T47D (cell line): ENCODE measurements at regions not wholly inside any gene's neighbourhood (a gene's known extent, or its start where the extent isn't known, plus 50 kb on each side); places are given as distances from the start of the nearest gene placed in this dataset.
"Not testable (repeated sequence)": the region's sequence is repeated elsewhere in the genome, so short reads cannot be mapped to it uniquely, and the experiment has no call there.

Experiments used
- DNase-seq, 2 experiments: peaks; one replicate each; pipeline versions ENCODE4 v3.0.0 to v3.0.0-alpha.2; 2011 to 2012; ENCODE audit warnings: low read depth in 1 of 2, low spot score in 1 of 2
- JUND ChIP-seq: IDR thresholded peaks from 2 replicates; pipeline ENCODE4 v1.6.1; 2012; ENCODE audit warnings: low read depth
- in situ Hi-C: cut with HindIII; loops from 2 replicates; pipeline ENCODE4 v1.10.0; 2016; ENCODE audit warnings: low sequenced_read_pairs, low pct_unique_long_range_greater_than_20kb

GRCh38 chr3:27641888-27642601, 80.1 kb downstream of the EOMES start:
- no peak for TF ChIP-seq JUND
- DNase-seq: no peak
- in situ Hi-C loops: no loop called here

GRCh38 chr3:27641271-27641800, 80.8 kb downstream of the EOMES start:
- no peak for DNase-seq
- in situ Hi-C loops: no loop called here
- no peak for TF ChIP-seq JUND

GRCh38 chr3:27639271-27639670, 82.9 kb downstream of the EOMES start:
- in situ Hi-C loops: no loop called here
- DNase-seq: no peak
- no peak for TF ChIP-seq JUND

GRCh38 chr3:27638594-27638993, 83.5 kb downstream of the EOMES start:
- in situ Hi-C loops: no loop called here
- no peak for TF ChIP-seq JUND
- no peak for DNase-seq

- no peak for TF ChIP-seq JUND
- DNase-seq: no peak
- in situ Hi-C loops: no loop called here
Measured at GRCh38 chr3:27637346-27637995, 84.7 kb downstream of the EOMES start.

GRCh38 chr3:27635006-27635405, 87.1 kb downstream of the EOMES start:
- in situ Hi-C loops: not testable (repeated sequence)

GRCh38 chr3:27633224-27633545, 88.9 kb downstream of the EOMES start:
- in situ Hi-C loops: no loop called here
- TF ChIP-seq JUND: no peak
- DNase-seq: peak in 1 of 2 experiments; percentile 32

More at GRCh38 chr3:27635006-27635405, 87.1 kb downstream of the EOMES start:
- DNase-seq: not testable (repeated sequence)

- no peak for TF ChIP-seq JUND
- DNase-seq: peak in 1 of 2 experiments; percentile 39
- in situ Hi-C loops: no loop called here
Measured at GRCh38 chr3:27632431-27633223, 89.5 kb downstream of the EOMES start.

GRCh38 chr3:27630885-27631284, 91.2 kb downstream of the EOMES start:
- TF ChIP-seq JUND: no peak
- DNase-seq: no peak
- in situ Hi-C loops: no loop called here

GRCh38 chr3:27629366-27629765, 92.8 kb downstream of the EOMES start:
- in situ Hi-C loops: no loop called here
- no peak for TF ChIP-seq JUND
- no peak for DNase-seq

- in situ Hi-C loops: no loop called here
- no peak for DNase-seq
- TF ChIP-seq JUND: no peak
Measured at GRCh38 chr3:27628026-27628750, 93.9 kb downstream of the EOMES start.

GRCh38 chr3:27626596-27627118, 95.5 kb downstream of the EOMES start:
- in situ Hi-C loops: no loop called here
- no peak for TF ChIP-seq JUND
- DNase-seq: peak in 1 of 2 experiments; percentile 40
